ENCODE measurements at regions not wholly inside any gene's neighbourhood (a gene's known extent, or its start where the extent isn't known, plus 50 kb on each side); places are given as distances from the start of the nearest gene placed in this dataset.

DNA sequence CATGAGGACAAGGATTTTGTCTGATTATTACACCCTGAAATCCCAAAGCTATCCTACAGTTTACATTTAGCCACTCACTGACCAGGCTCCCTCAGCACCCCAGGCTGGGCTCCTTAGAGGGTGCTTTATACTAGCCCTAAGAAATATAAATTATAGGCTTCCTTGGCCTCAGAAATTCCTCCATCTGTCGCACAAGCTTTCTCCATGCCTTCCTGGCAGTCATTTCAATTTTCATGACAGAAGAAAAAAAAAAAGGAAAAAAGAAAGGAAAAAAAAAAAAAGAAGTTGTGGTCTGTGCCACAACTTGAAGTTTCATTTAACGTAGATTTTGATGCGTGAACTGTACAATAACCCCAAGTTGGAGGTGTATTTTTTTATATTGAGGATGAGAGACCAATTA, 719.5 kb downstream of the BCL11A start:
- TF ChIP-seq TAF1 (IDR thresholded peaks at IDR 0.05; ENCODE audit: borderline replicate concordance, low read depth, low read length), result no peak
- no peak for TF ChIP-seq FOS (IDR thresholded peaks at IDR 0.05; ENCODE audit: borderline replicate concordance, extremely low read depth, insufficient read length)
- no peak for TF ChIP-seq ASH2L (IDR thresholded peaks at IDR 0.05; ENCODE audit: borderline replicate concordance, low read depth)
- no peak for TF ChIP-seq HCFC1 (IDR thresholded peaks at IDR 0.05; ENCODE audit: low read length)
- no peak for TF ChIP-seq SIN3A (IDR thresholded peaks at IDR 0.05; ENCODE audit: low read depth, low read length)
- TF ChIP-seq POU2F2 (IDR thresholded peaks at IDR 0.05; ENCODE audit: borderline replicate concordance, low read depth, low read length), result no peak
- no peak for TF ChIP-seq NBN (IDR thresholded peaks at IDR 0.05)
- ChIA-PET POLR2A (no interaction called here), CTCF (no interaction called here), RAD21 (ENCODE audit: unreplicated experiment) (no interaction called here), SMC1A (ENCODE audit: uncharacterized antibody, unreplicated experiment) (no interaction called here)
- ATAC-seq, result no peak
- no peaks in the 10 kb centered on the region for H3K27me3 ChIP-seq (replicated peaks in 1 of 2; ENCODE audit: control insufficient read depth in 2 of 2, insufficient read depth in 2 of 2, low read length in 1 of 2)
- no peaks in the 10 kb centered on the region for H4K20me1 ChIP-seq (ENCODE audit: control insufficient read depth, insufficient read depth)
- no peak overlapping the region for H2AFZ ChIP-seq (ENCODE audit: control insufficient read depth, low read depth, low read length)
- H3K79me2 ChIP-seq (ENCODE audit: control insufficient read depth, insufficient read depth, low read length), result no peaks in the 10 kb centered on the region
- no peak overlapping the region for H3K4me2 ChIP-seq (ENCODE audit: control insufficient read depth, insufficient read depth)
- WGBS (ENCODE audit: insufficient coverage, insufficient replicate concordance, low lambda C conversion rate, missing lambda C conversion rate), result 46% methylated on average over 3 of the region's 3 CpGs
- DNase-seq (ENCODE audit: low read depth, low spot score), result no peak
- no peak overlapping the region for H3K4me3 ChIP-seq
- intact Hi-C loops (cut with micrococcal nuclease; ENCODE audit: unreplicated experiment), result no loop called here
- FAIRE-seq, result no peak
- BruUV-seq (replicated peaks), result no TSS peak
- no peak overlapping the region for H3K27ac ChIP-seq (ENCODE audit: control insufficient read depth, insufficient read depth)
- H3K9ac ChIP-seq (ENCODE audit: control insufficient read depth, insufficient read depth, low read length), result no peak overlapping the region
- H3K9me3 ChIP-seq (replicated peaks; ENCODE audit: control insufficient read depth, insufficient read depth, low read length), result no peaks in the 10 kb centered on the region
- H3K4me1 ChIP-seq (ENCODE audit: control insufficient read depth, insufficient read depth, low read length), result no peaks in the 10 kb centered on the region
- H3K36me3 ChIP-seq (ENCODE audit: control insufficient read depth in 2 of 2, insufficient read depth in 2 of 2, low read length in 1 of 2), result no peaks in the 10 kb centered on the region
- in situ Hi-C loops (cut with MboI), result no loop called here

GRCh38 chr2:59830601-59831000, 722.9 kb downstream of the BCL11A start:
- DNase-seq (ENCODE audit: low read depth, low spot score) (no peak), FAIRE-seq (no peak), ATAC-seq (no peak)
- ChIA-PET CTCF (no interaction called here), SMC1A (ENCODE audit: uncharacterized antibody, unreplicated experiment) (no interaction called here), RAD21 (ENCODE audit: unreplicated experiment) (no interaction called here), POLR2A (no interaction called here)
- H3K79me2 ChIP-seq (ENCODE audit: control insufficient read depth, insufficient read depth, low read length), result no peaks in the 10 kb centered on the region
- in situ Hi-C loops (cut with MboI) (no loop called here), intact Hi-C loops (cut with micrococcal nuclease; ENCODE audit: unreplicated experiment) (no loop called here)
- no peaks in the 10 kb centered on the region for H4K20me1 ChIP-seq (ENCODE audit: control insufficient read depth, insufficient read depth)
- H3K27ac ChIP-seq (ENCODE audit: control insufficient read depth, insufficient read depth), result no peak overlapping the region
- no peak overlapping the region for H3K4me2 ChIP-seq (ENCODE audit: control insufficient read depth, insufficient read depth)
- 46% methylated on average over 6 of the region's 6 CpGs for WGBS (ENCODE audit: insufficient coverage, insufficient replicate concordance, low lambda C conversion rate, missing lambda C conversion rate)
- no peak overlapping the region for H3K4me3 ChIP-seq
- H3K4me1 ChIP-seq (ENCODE audit: control insufficient read depth, insufficient read depth, low read length), result no peaks in the 10 kb centered on the region
- H3K9me3 ChIP-seq (replicated peaks; ENCODE audit: control insufficient read depth, insufficient read depth, low read length), result no peaks in the 10 kb centered on the region
- BruUV-seq (replicated peaks), result no TSS peak
- no peaks in the 10 kb centered on the region for H3K36me3 ChIP-seq (ENCODE audit: control insufficient read depth in 2 of 2, insufficient read depth in 2 of 2, low read length in 1 of 2)
- no peak overlapping the region for H2AFZ ChIP-seq (ENCODE audit: control insufficient read depth, low read depth, low read length)
- no peaks in the 10 kb centered on the region for H3K27me3 ChIP-seq (replicated peaks in 1 of 2; ENCODE audit: control insufficient read depth in 2 of 2, insufficient read depth in 2 of 2, low read length in 1 of 2)
- H3K9ac ChIP-seq (ENCODE audit: control insufficient read depth, insufficient read depth, low read length), result no peak overlapping the region
- TF ChIP-seq BCL3 (IDR thresholded peaks at IDR 0.05; ENCODE audit: borderline replicate concordance, insufficient read depth, low read depth, low read length, poor library complexity, severe bottlenecking) (no peak), HCFC1 (IDR thresholded peaks at IDR 0.05; ENCODE audit: low read length) (no peak), FOS (IDR thresholded peaks at IDR 0.05; ENCODE audit: borderline replicate concordance, extremely low read depth, insufficient read length) (no peak), BMI1 (IDR thresholded peaks at IDR 0.05; ENCODE audit: borderline replicate concordance) (no peak), LARP7 (IDR thresholded peaks at IDR 0.05) (no peak), PBX3 (IDR thresholded peaks at IDR 0.05; ENCODE audit: insufficient replicate concordance, low read depth, low read length) (no peak), NFIC (IDR thresholded peaks at IDR 0.05; ENCODE audit: low read depth, low read length) (no peak)
- TF ChIP-seq, protein P1, sequence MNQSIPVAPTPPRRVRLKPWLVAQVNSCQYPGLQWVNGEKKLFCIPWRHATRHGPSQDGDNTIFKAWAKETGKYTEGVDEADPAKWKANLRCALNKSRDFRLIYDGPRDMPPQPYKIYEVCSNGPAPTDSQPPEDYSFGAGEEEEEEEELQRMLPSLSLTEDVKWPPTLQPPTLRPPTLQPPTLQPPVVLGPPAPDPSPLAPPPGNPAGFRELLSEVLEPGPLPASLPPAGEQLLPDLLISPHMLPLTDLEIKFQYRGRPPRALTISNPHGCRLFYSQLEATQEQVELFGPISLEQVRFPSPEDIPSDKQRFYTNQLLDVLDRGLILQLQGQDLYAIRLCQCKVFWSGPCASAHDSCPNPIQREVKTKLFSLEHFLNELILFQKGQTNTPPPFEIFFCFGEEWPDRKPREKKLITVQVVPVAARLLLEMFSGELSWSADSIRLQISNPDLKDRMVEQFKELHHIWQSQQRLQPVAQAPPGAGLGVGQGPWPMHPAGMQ (IDR thresholded peaks at IDR 0.05; ENCODE audit: borderline replicate concordance), result no peak

All from GM12878 (cell line).